ENCODE measurements at regions not wholly inside any gene's neighbourhood (a gene's known extent, or its start where the extent isn't known, plus 50 kb on each side); places are given as distances from the start of the nearest gene placed in this dataset.
"Not testable (repeated sequence)": the region's sequence is repeated elsewhere in the genome, so short reads cannot be mapped to it uniquely, and the experiment has no call there.

- no peak for DNase-seq (ENCODE audit: low read depth)
These were observed 53.2 kb upstream of the UBE2E3 start for GRCh38 chr2:180927030-180927686.

GRCh38 chr2:180925700-180926099 lies 54.7 kb upstream of the UBE2E3 start:
- no peak for DNase-seq (ENCODE audit: low read depth)

GRCh38 chr2:180924063-180924462 lies 56.3 kb upstream of the UBE2E3 start:
- no peak for DNase-seq (ENCODE audit: low read depth)

GRCh38 chr2:180910831-180911665 lies 69.4 kb upstream of the UBE2E3 start:
- DNase-seq (ENCODE audit: low read depth), result no peak

GRCh38 chr2:180907731-180908130 lies 72.7 kb upstream of the UBE2E3 start:
- DNase-seq (ENCODE audit: low read depth), result no peak

- no peak for DNase-seq (ENCODE audit: low read depth)
These were observed 74.9 kb upstream of the UBE2E3 start for GRCh38 chr2:180905461-180905860.

- DNase-seq (ENCODE audit: low read depth), result no peak
These were observed 75.4 kb upstream of the UBE2E3 start for GRCh38 chr2:180905002-180905401.

- DNase-seq (ENCODE audit: low read depth), result no peak
These were observed 79.1 kb upstream of the UBE2E3 start for GRCh38 chr2:180901331-180901730.

GRCh38 chr2:180893752-180894151 lies 86.7 kb upstream of the UBE2E3 start:
- no peak for DNase-seq (ENCODE audit: low read depth)

GRCh38 chr2:180892091-180892490 lies 88.3 kb upstream of the UBE2E3 start:
- no peak for DNase-seq (ENCODE audit: low read depth)

GRCh38 chr2:180891360-180891759 lies 89.0 kb upstream of the UBE2E3 start:
- DNase-seq (ENCODE audit: low read depth), result no peak

GRCh38 chr2:180890781-180891180 lies 89.6 kb upstream of the UBE2E3 start:
- DNase-seq (ENCODE audit: low read depth), result no peak

- DNase-seq (ENCODE audit: low read depth), result no peak
These were observed 97.4 kb upstream of the UBE2E3 start for GRCh38 chr2:180882959-180883358.

GRCh38 chr2:180876506-180876905 lies 103.9 kb upstream of the UBE2E3 start:
- no peak for DNase-seq (ENCODE audit: low read depth)

GRCh38 chr2:180873219-180873618 lies 107.2 kb upstream of the UBE2E3 start:
- DNase-seq (ENCODE audit: low read depth), result no peak

GRCh38 chr2:180872781-180873180 lies 107.6 kb upstream of the UBE2E3 start:
- not testable (repeated sequence) for DNase-seq (ENCODE audit: low read depth)

GRCh38 chr2:180872255-180872654 lies 108.2 kb upstream of the UBE2E3 start:
- DNase-seq (ENCODE audit: low read depth), result no peak

GRCh38 chr2:180871649-180872048 lies 108.8 kb upstream of the UBE2E3 start:
- no peak for DNase-seq (ENCODE audit: low read depth)

GRCh38 chr2:180849851-180850250 lies 130.6 kb upstream of the UBE2E3 start:
- DNase-seq (ENCODE audit: low read depth), result no peak

GRCh38 chr2:180848393-180848792 lies 132.0 kb upstream of the UBE2E3 start:
- no peak for DNase-seq (ENCODE audit: low read depth)

GRCh38 chr2:180846756-180847472 lies 133.5 kb upstream of the UBE2E3 start:
- no peak for DNase-seq (ENCODE audit: low read depth)

- no peak for DNase-seq (ENCODE audit: low read depth)
These were observed 137.9 kb upstream of the UBE2E3 start for GRCh38 chr2:180842461-180842860.

GRCh38 chr2:180840641-180841040 lies 139.8 kb upstream of the UBE2E3 start:
- DNase-seq (ENCODE audit: low read depth), result no peak
